HCT116 (cell line): ENCODE measurements at regions not wholly inside any gene's neighbourhood (a gene's known extent, or its start where the extent isn't known, plus 50 kb on each side); places are given as distances from the start of the nearest gene placed in this dataset.

ENCODE experiments used
- ATAC-seq: fragments of 200-7000 bp; cut with Tn5 transposase; 2 replicates; pipeline ENCODE4 v1.9.1; 2020; ENCODE audit warnings: mild to moderate bottlenecking, moderate library complexity
- BruUV-seq: library from RNA; stranded (reverse); fragments of 400-500 nt; replicated peaks from 2 replicates; lab custom pipeline; 2021; lab: Mats Ljungman, UMichigan
- CTCF ChIA-PET: fragments of 300-600 bp; sonication (Branson Sonifier 250); formaldehyde crosslinking; loops from one replicate; lab custom pipeline; 2021; ENCODE audit warnings: antibody characterized with exemption; lab: Charles Lee
- POLR2A ChIA-PET: fragments of 300-600, 350-600 bp; sonication (Branson Sonifier 250); formaldehyde crosslinking; loops from one replicate; lab custom pipeline; 2021; ENCODE audit warnings: antibody characterized with exemption; lab: Charles Lee
- RAD21 ChIA-PET, 2 experiments: fragments of 300-600 bp; sonication (Branson Sonifier 250); formaldehyde crosslinking; loops; one replicate each; lab custom pipeline; 2023; ENCODE audit warnings: low total read pairs in 2 of 2; ENCODE audit not compliant: uncharacterized antibody in 2 of 2, unreplicated experiment in 2 of 2, low non-redundant PET in 1 of 2; lab: Charles Lee
- DNase-seq: peaks from one replicate; pipeline ENCODE4 v3.0.0-alpha.2; 2010; ENCODE audit warnings: low read depth, low spot score
- H2AFZ ChIP-seq: fragments of 200-600 bp; shearing (Covaris generic), sonication (generic); 2 replicates; pipeline ENCODE4 v1.6.1; 2017; ENCODE audit warnings: low read depth, mixed run types, mixed read lengths, antibody characterized with exemption, low read length; ENCODE audit not compliant: poor library complexity, severe bottlenecking
- H3K27ac ChIP-seq: 2 replicates; pipeline ENCODE4 v1.5.1; 2012; ENCODE audit warnings: low read depth, low read length
- H3K27me3 ChIP-seq: fragments of 200-600 bp; sonication (generic); 2 replicates; pipeline ENCODE4 v1.6.1; 2016; ENCODE audit warnings: mixed run types, low read length, mixed read lengths; ENCODE audit not compliant: insufficient read depth
- H3K36me3 ChIP-seq, 2 experiments: fragments of 200-500 bp in 1 of 2; fragments of 200-600 bp in 1 of 2; sonication (Bioruptor generic) in 1 of 2; sonication (generic) in 1 of 2; 2 replicates each; pipeline versions ENCODE4 v1.5.1 to v1.6.1; 2014 to 2016; ENCODE audit warnings: low read length in 2 of 2, inconsistent platforms in 1 of 2, mixed read lengths in 1 of 2, mixed run types in 1 of 2; ENCODE audit not compliant: insufficient read depth in 2 of 2, control insufficient read depth in 1 of 2
- H3K4me1 ChIP-seq, 2 experiments: fragments of 200-600 bp in 1 of 2; sonication (generic) in 1 of 2; 2 replicates each; pipeline versions ENCODE4 v1.5.1 to v1.6.1; 2012 to 2017; ENCODE audit warnings: low read length in 2 of 2, inconsistent platforms in 1 of 2, mild to moderate bottlenecking in 1 of 2, mixed read lengths in 1 of 2, mixed run types in 1 of 2, moderate library complexity in 1 of 2; ENCODE audit not compliant: insufficient read depth in 2 of 2, control insufficient read depth in 1 of 2
- H3K4me2 ChIP-seq: fragments of 200-600 bp; sonication (generic); 2 replicates; pipeline ENCODE4 v1.6.1; 2017; ENCODE audit warnings: mixed run types, low read length, mixed read lengths
- H3K4me3 ChIP-seq, 2 experiments: fragments of 200-600 bp in 1 of 2; sonication (generic) in 1 of 2; replicated peaks in 1 of 2; 2 replicates each; pipeline ENCODE4 v1.5.1; 2011 to 2016; ENCODE audit warnings: low read length in 2 of 2, control low read depth in 1 of 2, low read depth in 1 of 2, mild to moderate bottlenecking in 1 of 2, mixed read lengths in 1 of 2, mixed run types in 1 of 2
- H3K79me2 ChIP-seq: fragments of 200-600 bp; sonication (generic); 2 replicates; pipeline ENCODE4 v1.6.1; 2017; ENCODE audit warnings: mild to moderate bottlenecking, mixed run types, low read length, moderate library complexity, mixed read lengths; ENCODE audit not compliant: insufficient read depth
- H3K9ac ChIP-seq: fragments of 200-600 bp; sonication (generic); 2 replicates; pipeline ENCODE4 v1.6.1; 2016; ENCODE audit warnings: low read length, mixed read lengths
- H3K9me2 ChIP-seq: fragments of 200-600 bp; sonication (generic), shearing (Covaris generic); 2 replicates; pipeline ENCODE4 v1.6.1; 2017; ENCODE audit warnings: mixed run types, mild to moderate bottlenecking, moderate library complexity; ENCODE audit not compliant: insufficient read depth
- H3K9me3 ChIP-seq, 2 experiments: fragments of 200-500 bp in 1 of 2; fragments of 200-600 bp in 1 of 2; sonication (Bioruptor generic) in 1 of 2; sonication (generic) in 1 of 2; 2 replicates each; pipeline ENCODE4 v1.6.1; 2014 to 2017; ENCODE audit warnings: low read length in 2 of 2, mixed read lengths in 2 of 2, inconsistent platforms in 1 of 2, low read depth in 1 of 2, mild to moderate bottlenecking in 1 of 2, mixed run types in 1 of 2, moderate library complexity in 1 of 2; ENCODE audit not compliant: control insufficient read depth in 1 of 2, insufficient read depth in 1 of 2
- H4K20me1 ChIP-seq: fragments of 200-600 bp; sonication (generic), shearing (Covaris generic); 2 replicates; pipeline ENCODE4 v1.6.1; 2017; ENCODE audit warnings: mixed run types, mild to moderate bottlenecking, moderate library complexity; ENCODE audit not compliant: insufficient read depth
- CBX3 ChIP-seq: IDR thresholded peaks from 2 replicates; pipeline ENCODE4 v1.6.1; 2012; ENCODE audit warnings: low read depth
- EZH2 ChIP-seq: fragments of 200-600 bp; sonication (generic); IDR thresholded peaks from 2 replicates; pipeline ENCODE4 v1.6.1; 2017; ENCODE audit warnings: antibody characterized with exemption, mixed run types
- EZH2phosphoT487 ChIP-seq: fragments of 200-600 bp; IDR thresholded peaks from 2 replicates; pipeline ENCODE4 v1.6.1; 2018; ENCODE audit warnings: antibody characterized with exemption, borderline replicate concordance
- FOSL1 ChIP-seq: IDR thresholded peaks from 2 replicates; pipeline ENCODE4 v1.6.1; 2012; ENCODE audit warnings: low read depth
- JUND ChIP-seq: IDR thresholded peaks from 2 replicates; pipeline ENCODE4 v1.6.1; 2012
- POLR2AphosphoS5 ChIP-seq: IDR thresholded peaks from 2 replicates; pipeline ENCODE4 v1.6.1; 2011; ENCODE audit warnings: mild to moderate bottlenecking, low read depth, low read length, moderate library complexity
- RAD21 ChIP-seq: IDR thresholded peaks from 2 replicates; pipeline ENCODE4 v1.6.1; 2012; ENCODE audit warnings: low read depth, mild to moderate bottlenecking
- SIN3A ChIP-seq: IDR thresholded peaks from 2 replicates; pipeline ENCODE4 v1.6.1; 2012; ENCODE audit warnings: low read depth
- SP1 ChIP-seq: IDR thresholded peaks from 2 replicates; pipeline ENCODE4 v1.6.1; 2012; ENCODE audit warnings: low read depth
- TCF7L2 ChIP-seq: IDR thresholded peaks from 2 replicates; pipeline ENCODE4 v1.7.0; 2011; ENCODE audit warnings: borderline replicate concordance, inconsistent platforms; ENCODE audit not compliant: insufficient read depth, insufficient read length; ENCODE audit errors: extremely low read depth
- YY1 ChIP-seq: IDR thresholded peaks from 2 replicates; pipeline ENCODE4 v1.6.1; 2011; ENCODE audit warnings: low read length, low read depth, moderate library complexity, mild to moderate bottlenecking; ENCODE audit not compliant: insufficient replicate concordance; ENCODE audit errors: extremely low read depth
- ZFX ChIP-seq: fragments of 450-650 bp; IDR thresholded peaks from 2 replicates; pipeline ENCODE4 v1.6.1; 2017
- ZNF274 ChIP-seq: fragments of 200-500 bp; sonication (Bioruptor generic); IDR thresholded peaks from 2 replicates; pipeline ENCODE4 v1.6.1; 2014; ENCODE audit warnings: mild to moderate bottlenecking, low read depth, low read length, inconsistent platforms
- intact Hi-C: fragments of 100-400 bp; cut with micrococcal nuclease; formaldehyde crosslinking; loops from 2 replicates; pipeline ENCODE4 v1.10.0; 2022
- TF ChIP-seq, protein P1 (sequence below), 3 experiments: fragments of 200-600 bp in 1 of 3; sonication (generic) in 1 of 3; IDR thresholded peaks in 2 of 3; conservative IDR thresholded peaks in 1 of 3; 2 replicates each; pipeline ENCODE4 v1.5.1; 2012 to 2017; ENCODE audit warnings: low read depth in 2 of 3, low read length in 2 of 3, antibody characterized with exemption in 1 of 3, borderline replicate concordance in 1 of 3, control low read depth in 1 of 3, mild to moderate bottlenecking in 1 of 3, mixed read lengths in 1 of 3, mixed run types in 1 of 3, moderate library complexity in 1 of 3; ENCODE audit not compliant: insufficient read depth in 1 of 3
- TF ChIP-seq, protein P2 (sequence below): IDR thresholded peaks from 2 replicates; pipeline ENCODE4 v1.6.1; 2012; ENCODE audit warnings: low read depth
- TF ChIP-seq, protein P3 (sequence below): IDR thresholded peaks from 2 replicates; pipeline ENCODE4 v1.6.1; 2012

DNA sequence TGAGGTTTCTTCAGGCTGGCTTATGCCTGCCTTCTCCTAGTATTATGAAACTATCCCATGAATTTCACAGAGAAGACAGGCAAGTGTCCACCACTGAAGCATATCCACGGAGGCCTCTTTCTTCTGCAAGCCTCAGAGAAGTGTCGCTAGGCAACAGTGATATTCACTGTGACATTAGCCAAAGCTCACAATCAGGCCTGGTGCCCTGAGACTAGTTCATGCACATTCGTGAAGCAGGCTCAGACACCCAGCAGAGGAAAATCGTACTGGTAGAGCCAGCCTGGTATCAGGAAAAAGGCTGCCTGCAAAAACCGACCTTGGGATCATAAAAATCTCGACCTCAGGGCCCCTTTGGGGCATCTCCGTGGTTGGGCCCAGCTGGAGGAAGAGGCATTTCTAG lies 573.1 kb upstream of the TSPY4 start:
- CTCF ChIA-PET: no interaction called here
- no peak for DNase-seq
- H3K9me3 ChIP-seq: no peaks in the 10 kb centered on the region

More for the DNA sequence above, 573.1 kb upstream of the TSPY4 start:
- Histone ChIP-seq H3K9ac (no peak overlapping the region), H3K79me2 (no peaks in the 10 kb centered on the region), H3K36me3 (no peaks in the 10 kb centered on the region), H3K9me2 (no peaks in the 10 kb centered on the region), H2AFZ (no peak overlapping the region)
- POLR2A ChIA-PET: no interaction called here
- TF ChIP-seq SIN3A: no peak
- TF ChIP-seq RAD21: no peak
- TF ChIP-seq FOSL1: no peak
- no peak for TF ChIP-seq EZH2
- no peak for TF ChIP-seq SP1
- TF ChIP-seq, protein P1, sequence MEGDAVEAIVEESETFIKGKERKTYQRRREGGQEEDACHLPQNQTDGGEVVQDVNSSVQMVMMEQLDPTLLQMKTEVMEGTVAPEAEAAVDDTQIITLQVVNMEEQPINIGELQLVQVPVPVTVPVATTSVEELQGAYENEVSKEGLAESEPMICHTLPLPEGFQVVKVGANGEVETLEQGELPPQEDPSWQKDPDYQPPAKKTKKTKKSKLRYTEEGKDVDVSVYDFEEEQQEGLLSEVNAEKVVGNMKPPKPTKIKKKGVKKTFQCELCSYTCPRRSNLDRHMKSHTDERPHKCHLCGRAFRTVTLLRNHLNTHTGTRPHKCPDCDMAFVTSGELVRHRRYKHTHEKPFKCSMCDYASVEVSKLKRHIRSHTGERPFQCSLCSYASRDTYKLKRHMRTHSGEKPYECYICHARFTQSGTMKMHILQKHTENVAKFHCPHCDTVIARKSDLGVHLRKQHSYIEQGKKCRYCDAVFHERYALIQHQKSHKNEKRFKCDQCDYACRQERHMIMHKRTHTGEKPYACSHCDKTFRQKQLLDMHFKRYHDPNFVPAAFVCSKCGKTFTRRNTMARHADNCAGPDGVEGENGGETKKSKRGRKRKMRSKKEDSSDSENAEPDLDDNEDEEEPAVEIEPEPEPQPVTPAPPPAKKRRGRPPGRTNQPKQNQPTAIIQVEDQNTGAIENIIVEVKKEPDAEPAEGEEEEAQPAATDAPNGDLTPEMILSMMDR (IDR thresholded peaks at IDR 0.05 in 2 of 3, conservative IDR thresholded peaks at IDR 0.05 in 1 of 3; ENCODE audit: borderline replicate concordance in 1 of 3, insufficient read depth in 1 of 3, low read depth in 2 of 3, low read length in 2 of 3): no peak
- TF ChIP-seq YY1: no peak
- no peak for TF ChIP-seq EZH2phosphoT487
- TF ChIP-seq, protein P2, sequence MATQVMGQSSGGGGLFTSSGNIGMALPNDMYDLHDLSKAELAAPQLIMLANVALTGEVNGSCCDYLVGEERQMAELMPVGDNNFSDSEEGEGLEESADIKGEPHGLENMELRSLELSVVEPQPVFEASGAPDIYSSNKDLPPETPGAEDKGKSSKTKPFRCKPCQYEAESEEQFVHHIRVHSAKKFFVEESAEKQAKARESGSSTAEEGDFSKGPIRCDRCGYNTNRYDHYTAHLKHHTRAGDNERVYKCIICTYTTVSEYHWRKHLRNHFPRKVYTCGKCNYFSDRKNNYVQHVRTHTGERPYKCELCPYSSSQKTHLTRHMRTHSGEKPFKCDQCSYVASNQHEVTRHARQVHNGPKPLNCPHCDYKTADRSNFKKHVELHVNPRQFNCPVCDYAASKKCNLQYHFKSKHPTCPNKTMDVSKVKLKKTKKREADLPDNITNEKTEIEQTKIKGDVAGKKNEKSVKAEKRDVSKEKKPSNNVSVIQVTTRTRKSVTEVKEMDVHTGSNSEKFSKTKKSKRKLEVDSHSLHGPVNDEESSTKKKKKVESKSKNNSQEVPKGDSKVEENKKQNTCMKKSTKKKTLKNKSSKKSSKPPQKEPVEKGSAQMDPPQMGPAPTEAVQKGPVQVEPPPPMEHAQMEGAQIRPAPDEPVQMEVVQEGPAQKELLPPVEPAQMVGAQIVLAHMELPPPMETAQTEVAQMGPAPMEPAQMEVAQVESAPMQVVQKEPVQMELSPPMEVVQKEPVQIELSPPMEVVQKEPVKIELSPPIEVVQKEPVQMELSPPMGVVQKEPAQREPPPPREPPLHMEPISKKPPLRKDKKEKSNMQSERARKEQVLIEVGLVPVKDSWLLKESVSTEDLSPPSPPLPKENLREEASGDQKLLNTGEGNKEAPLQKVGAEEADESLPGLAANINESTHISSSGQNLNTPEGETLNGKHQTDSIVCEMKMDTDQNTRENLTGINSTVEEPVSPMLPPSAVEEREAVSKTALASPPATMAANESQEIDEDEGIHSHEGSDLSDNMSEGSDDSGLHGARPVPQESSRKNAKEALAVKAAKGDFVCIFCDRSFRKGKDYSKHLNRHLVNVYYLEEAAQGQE: no peak
- TF ChIP-seq ZNF274: no peak
- no peak for TF ChIP-seq CBX3
- no peak for TF ChIP-seq ZFX
- TF ChIP-seq JUND: no peak
- no peak for TF ChIP-seq TCF7L2
- TF ChIP-seq, protein P3, sequence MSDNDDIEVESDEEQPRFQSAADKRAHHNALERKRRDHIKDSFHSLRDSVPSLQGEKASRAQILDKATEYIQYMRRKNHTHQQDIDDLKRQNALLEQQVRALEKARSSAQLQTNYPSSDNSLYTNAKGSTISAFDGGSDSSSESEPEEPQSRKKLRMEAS: no peak
- TF ChIP-seq POLR2AphosphoS5: no peak
- TF ChIP-seq, all 23 proteins: peak for 0
- intact Hi-C loops: no loop called here
- no peak overlapping the region for H3K4me2 ChIP-seq
- H3K4me3 ChIP-seq: no peak overlapping the region
- H3K27ac ChIP-seq: no peak overlapping the region
- ATAC-seq: no peak
- BruUV-seq: no TSS peak
- RAD21 ChIA-PET: no interaction called here
- H3K4me1 ChIP-seq: no peaks in the 10 kb centered on the region
- H4K20me1 ChIP-seq: no peaks in the 10 kb centered on the region
- H3K27me3 ChIP-seq: no peaks in the 10 kb centered on the region
